Neural progenitor cell (in vitro differentiated cells): ENCODE measurements at regions not wholly inside any gene's neighbourhood (a gene's known extent, or its start where the extent isn't known, plus 50 kb on each side); places are given as distances from the start of the nearest gene placed in this dataset.

Source experiments
- EZH2 ChIP-seq: fragments of 200-600 bp; sonication (generic); IDR thresholded peaks from 2 replicates; pipeline ENCODE4 v1.6.1; 2017; ENCODE audit warnings: antibody characterized with exemption, mild to moderate bottlenecking, moderate library complexity
- TF ChIP-seq, protein P1 (sequence below): fragments of 200-600 bp; sonication (generic); IDR thresholded peaks from 2 replicates; pipeline ENCODE4 v1.5.1; 2017; ENCODE audit warnings: antibody characterized with exemption, mild to moderate bottlenecking

DNA sequence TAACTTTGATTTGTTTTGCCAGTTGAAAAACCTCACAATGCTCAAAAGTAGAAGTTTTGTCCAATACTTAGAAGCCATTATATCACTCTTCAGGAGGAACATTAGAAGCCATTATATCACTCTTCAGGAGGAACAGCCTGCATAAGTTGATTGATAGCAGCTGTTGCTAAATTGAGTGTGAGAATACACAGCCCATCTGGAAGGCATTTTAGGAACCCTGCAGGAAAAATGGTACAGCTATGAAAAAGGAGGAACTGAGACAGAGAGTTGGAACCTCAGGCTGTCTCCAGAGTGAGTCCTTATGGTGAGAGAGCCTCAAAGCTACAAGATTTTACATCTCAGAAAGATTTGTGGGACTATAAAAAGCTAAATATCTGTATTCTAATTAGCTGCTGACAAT is 207.0 kb downstream of the MYRFL start:
- TF ChIP-seq EZH2, result no peak
- TF ChIP-seq, protein P1, sequence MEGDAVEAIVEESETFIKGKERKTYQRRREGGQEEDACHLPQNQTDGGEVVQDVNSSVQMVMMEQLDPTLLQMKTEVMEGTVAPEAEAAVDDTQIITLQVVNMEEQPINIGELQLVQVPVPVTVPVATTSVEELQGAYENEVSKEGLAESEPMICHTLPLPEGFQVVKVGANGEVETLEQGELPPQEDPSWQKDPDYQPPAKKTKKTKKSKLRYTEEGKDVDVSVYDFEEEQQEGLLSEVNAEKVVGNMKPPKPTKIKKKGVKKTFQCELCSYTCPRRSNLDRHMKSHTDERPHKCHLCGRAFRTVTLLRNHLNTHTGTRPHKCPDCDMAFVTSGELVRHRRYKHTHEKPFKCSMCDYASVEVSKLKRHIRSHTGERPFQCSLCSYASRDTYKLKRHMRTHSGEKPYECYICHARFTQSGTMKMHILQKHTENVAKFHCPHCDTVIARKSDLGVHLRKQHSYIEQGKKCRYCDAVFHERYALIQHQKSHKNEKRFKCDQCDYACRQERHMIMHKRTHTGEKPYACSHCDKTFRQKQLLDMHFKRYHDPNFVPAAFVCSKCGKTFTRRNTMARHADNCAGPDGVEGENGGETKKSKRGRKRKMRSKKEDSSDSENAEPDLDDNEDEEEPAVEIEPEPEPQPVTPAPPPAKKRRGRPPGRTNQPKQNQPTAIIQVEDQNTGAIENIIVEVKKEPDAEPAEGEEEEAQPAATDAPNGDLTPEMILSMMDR, result no peak
